NT2/D1 (cell line): ENCODE measurements at regions not wholly inside any gene's neighbourhood (a gene's known extent, or its start where the extent isn't known, plus 50 kb on each side); places are given as distances from the start of the nearest gene placed in this dataset.

Experiments used
- SUZ12 ChIP-seq: IDR thresholded peaks from 2 replicates; pipeline ENCODE4 v1.6.1; 2011; ENCODE audit not compliant: insufficient read length, insufficient read depth; ENCODE audit errors: extremely low read depth
- YY1 ChIP-seq: IDR thresholded peaks from 2 replicates; pipeline ENCODE4 v1.6.1; 2011; ENCODE audit not compliant: insufficient read length, insufficient read depth

GRCh38 chrX:97766501-97767095 is 882.9 kb downstream of the RPA4 start:
- no peak for TF ChIP-seq SUZ12
- TF ChIP-seq YY1, result no peak
